Activated CD4-positive, CD25-positive, alpha-beta regulatory T cell treated with anti-CD3 and anti-CD28 coated beads, Interleukin-2, amount 50 U/mL, for 16 hours (primary cell): ENCODE measurements at regions not wholly inside any gene's neighbourhood (a gene's known extent, or its start where the extent isn't known, plus 50 kb on each side); places are given as distances from the start of the nearest gene placed in this dataset.
A peak's percentile ranks its signal among the peaks of the same experiment; 100 is the strongest.

Experiments used
- DNase-seq: peaks from one replicate; pipeline ENCODE4 v3.0.0-alpha.2; 2020; ENCODE audit warnings: low read depth, low spot score

GRCh38 chr9:126221480-126221879, 105.1 kb upstream of the MVB12B start:
- no peak for DNase-seq

- no peak for DNase-seq
Measured at GRCh38 chr9:126222363-126222834, 104.2 kb upstream of the MVB12B start.

DNA sequence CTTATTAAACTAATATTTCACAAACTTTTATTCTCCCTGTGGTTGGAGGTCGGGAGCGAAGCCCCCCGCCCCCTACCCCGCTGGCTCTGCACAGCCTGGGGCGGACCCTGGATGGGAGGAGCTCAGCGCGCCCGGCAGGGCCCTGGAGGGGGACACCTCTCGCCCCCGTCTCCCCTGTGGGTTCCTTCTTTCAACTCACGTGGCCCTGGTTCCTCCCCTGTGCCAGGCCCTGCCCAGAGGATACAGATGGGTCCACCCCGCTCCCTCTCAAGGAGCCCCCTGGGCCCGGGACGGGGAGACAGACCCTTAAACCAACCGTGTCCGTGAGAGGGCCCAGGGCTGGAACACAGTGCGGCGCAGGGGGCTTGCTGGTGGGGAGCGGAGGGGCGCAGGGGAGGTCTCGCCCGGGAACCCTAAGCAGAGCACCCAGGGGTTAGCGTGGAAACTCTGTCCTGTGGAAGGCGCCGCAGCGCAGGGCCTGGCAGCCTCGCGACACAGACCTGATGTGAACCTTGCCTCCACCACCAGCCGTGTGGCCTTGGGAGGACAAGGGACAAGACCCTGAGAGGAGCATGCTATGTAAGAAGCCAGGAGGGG, 103.7 kb upstream of the MVB12B start:
- no peak for DNase-seq

DNA sequence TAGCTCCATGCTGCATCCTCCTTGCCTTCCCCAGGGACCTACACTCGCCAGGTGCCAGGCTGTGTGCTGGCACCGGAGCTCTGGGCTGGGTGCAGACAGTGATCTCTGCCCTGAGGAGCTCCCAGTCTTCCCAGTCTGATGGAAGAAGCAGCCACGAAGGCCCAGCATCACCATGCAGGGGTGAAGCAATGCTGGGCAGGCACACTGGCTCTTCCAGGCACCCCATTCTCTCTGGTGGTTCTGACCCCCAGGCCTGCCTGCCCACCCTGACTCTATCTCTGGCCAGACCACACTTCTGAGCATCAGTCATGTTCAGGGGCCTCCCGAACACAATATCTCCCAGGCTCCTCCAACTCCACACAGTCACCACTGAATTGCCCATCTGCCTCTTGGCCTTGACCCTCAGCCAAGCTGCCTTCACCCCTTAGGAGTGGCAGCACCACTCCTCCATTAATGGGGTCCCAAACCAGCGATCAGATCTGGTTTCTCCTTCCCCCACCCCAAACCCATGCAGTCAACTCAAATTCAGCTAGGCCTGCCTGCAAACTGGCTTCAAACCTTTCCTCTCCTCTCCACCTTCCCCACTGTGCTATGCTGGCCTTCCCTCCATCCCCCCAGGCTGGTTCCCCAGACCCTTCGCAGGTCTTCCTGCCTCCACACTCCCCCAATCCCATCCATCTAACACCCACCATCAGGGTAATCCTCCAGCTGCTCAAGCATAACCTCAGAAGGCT, 102.7 kb upstream of the MVB12B start:
- no peak for DNase-seq

- DNase-seq: no peak
Measured at GRCh38 chr9:126225611-126226609, 100.7 kb upstream of the MVB12B start.

DNA sequence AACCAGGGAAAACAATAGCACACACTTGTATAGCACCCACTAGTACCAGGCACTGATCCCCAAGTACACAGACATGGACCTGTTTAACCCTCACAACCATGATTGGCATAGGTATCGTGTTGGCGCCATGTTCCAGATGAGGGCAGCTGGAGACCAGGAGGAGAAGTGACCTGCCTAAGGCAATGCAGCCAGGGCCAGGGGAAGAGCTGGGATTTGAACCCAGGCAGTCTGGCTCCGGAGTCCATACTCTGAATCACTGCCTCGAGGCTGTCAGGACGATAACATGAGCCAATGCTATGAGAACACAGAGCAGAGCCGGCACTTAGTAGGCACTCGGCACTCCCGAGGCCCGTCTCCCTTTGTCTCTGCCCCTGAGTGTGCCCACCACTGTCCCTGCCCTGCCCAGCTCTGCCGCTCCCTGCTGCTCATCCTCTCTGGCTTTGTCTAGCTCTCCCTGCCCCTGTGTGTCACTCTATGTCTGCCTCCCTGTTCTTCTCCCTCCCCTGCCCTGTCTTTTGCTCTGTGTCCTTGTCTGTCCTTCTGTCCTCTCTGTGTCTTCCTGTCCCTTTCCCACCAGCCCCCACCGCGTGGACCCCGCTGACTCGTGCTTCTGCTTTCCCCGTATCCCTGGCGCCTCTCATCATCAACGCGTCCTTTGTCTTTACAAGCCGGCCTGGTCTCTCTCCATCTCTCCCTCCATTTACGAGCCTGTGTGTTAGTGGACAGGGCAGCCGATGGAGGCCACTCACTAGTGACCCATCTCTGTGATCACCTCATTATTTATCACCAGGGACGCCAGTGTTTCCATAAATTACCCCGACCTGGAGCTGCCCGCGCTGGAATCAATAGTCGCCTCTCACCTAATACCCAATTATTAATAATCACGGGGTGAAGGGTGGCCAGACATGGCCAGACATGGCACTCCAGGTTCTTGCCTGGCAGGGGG, 99.4 kb upstream of the MVB12B start:
- no peak for DNase-seq

- DNase-seq: no peak
Measured at GRCh38 chr9:126228111-126228780, 98.4 kb upstream of the MVB12B start.

GRCh38 chr9:126228781-126229444, 97.7 kb upstream of the MVB12B start:
- DNase-seq: peak; percentile 28

DNA sequence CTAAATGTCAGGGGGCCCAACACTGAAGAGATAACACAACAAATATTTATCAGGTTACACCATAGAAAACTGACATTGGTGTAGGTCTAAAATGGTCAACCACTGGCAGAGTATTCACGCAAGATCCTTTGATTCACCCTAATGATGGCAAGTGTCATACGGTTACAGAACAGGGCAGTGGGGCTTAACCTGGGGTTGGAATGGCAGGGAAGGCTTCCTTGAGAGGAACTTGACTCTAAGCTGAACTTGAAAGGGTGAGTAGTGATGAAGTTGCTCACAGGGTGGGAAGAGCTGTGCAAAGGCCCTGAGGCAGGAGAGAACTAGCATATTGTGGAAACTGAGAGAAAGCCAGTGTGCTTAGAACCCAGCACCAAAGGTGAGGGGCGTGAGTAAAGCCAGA, 97.1 kb upstream of the MVB12B start:
- DNase-seq: no peak

- DNase-seq: no peak
Measured at GRCh38 chr9:126230692-126231091, 95.9 kb upstream of the MVB12B start.

GRCh38 chr9:126232461-126232860, 94.2 kb upstream of the MVB12B start:
- no peak for DNase-seq

DNA sequence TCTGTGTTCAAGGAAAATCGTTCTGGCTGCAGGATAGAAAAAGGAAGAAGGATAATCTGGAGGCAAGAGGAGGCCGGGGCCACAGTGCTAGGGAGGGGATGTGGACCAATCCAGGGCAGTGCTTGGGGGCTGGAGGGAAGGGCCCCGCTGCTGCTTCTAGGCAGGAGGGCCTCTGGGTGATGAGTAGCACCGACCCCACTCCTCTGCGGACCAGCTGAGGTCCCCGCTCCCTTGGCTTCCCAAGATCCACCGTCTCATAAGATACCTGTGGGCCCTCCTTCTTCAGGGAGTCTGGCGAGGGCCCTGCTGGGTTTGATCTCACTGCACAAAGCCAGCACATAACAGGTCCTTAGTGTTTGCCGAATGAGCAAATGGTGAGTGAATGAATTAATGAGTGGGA, 93.5 kb upstream of the MVB12B start:
- no peak for DNase-seq

- no peak for DNase-seq
Measured at GRCh38 chr9:126233913-126234525, 92.6 kb upstream of the MVB12B start.

GRCh38 chr9:126234681-126235335, 91.8 kb upstream of the MVB12B start:
- DNase-seq: no peak

GRCh38 chr9:126235336-126236243, 91.0 kb upstream of the MVB12B start:
- DNase-seq: no peak

- no peak for DNase-seq
Measured at GRCh38 chr9:126236273-126236672, 90.4 kb upstream of the MVB12B start.

DNA sequence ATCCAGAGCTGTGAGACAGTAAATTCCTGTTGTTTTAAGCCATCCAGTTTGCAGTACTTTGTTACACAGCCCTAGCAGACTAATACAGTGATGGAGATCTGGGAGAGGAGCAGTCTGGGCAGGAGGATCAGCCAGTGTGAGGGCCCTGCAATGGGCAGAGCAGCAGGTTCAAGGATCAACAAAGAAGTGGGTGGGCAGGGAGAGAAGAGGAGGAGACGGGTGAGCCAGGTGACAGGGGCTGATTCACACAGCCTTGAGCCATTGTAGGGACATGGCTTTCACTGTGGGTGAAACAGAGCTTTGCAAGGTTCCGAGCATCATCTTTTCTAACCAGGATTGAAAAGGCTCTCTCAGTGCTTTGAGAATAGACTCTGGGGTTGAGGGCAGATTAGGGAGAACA, 88.2 kb upstream of the MVB12B start:
- no peak for DNase-seq

GRCh38 chr9:126239515-126239914, 87.1 kb upstream of the MVB12B start:
- no peak for DNase-seq
